ENCODE measurements at regions not wholly inside any gene's neighbourhood (a gene's known extent, or its start where the extent isn't known, plus 50 kb on each side); places are given as distances from the start of the nearest gene placed in this dataset.
"Not testable (repeated sequence)": the region's sequence is repeated elsewhere in the genome, so short reads cannot be mapped to it uniquely, and the experiment has no call there.

GRCh38 chr1:213481395-213481794, 430.4 kb downstream of the RPS6KC1 start:
- no peak for DNase-seq

DNA sequence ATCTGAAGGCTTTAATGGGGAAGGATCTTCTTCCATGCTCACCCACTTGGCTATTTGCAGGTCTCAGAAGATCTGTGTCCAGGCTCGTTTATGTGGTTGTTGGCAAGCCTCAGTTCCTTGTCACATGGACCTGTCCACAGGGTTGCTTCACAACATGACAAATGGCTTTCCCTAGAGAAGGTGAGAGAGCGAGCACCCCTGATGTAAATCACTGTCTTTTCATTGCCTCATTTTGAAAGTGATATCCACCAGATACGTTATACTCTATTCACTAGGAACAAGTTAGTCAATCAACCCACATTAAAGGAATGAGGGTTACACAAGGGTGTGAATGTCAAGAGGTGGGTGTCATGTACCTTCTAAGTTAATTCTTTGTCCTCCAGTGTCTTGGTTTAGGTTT, 433.3 kb downstream of the RPS6KC1 start:
- DNase-seq: no peak

DNA sequence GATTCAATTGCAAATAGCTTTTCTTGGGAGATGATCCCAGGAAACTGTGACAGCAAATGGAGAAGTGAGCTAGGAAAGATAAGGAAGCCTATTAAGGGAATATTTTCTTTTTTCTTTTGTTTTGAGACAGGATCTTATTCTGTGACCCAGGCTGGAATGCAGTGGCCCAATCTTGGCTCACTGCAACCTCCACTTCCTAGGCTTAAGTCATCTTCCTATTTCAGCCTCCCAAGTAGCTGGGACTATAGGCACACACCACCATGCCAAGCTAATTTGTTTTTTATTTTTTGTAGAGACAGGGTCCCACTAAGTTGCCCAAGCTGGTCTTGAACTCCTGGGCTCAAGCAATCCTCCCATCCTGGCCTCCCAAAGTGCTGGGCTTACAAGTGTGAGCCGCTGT, 433.7 kb downstream of the RPS6KC1 start:
- no peak for DNase-seq

- no peak for DNase-seq
Measured at GRCh38 chr1:213486488-213486887, 435.4 kb downstream of the RPS6KC1 start.

DNA sequence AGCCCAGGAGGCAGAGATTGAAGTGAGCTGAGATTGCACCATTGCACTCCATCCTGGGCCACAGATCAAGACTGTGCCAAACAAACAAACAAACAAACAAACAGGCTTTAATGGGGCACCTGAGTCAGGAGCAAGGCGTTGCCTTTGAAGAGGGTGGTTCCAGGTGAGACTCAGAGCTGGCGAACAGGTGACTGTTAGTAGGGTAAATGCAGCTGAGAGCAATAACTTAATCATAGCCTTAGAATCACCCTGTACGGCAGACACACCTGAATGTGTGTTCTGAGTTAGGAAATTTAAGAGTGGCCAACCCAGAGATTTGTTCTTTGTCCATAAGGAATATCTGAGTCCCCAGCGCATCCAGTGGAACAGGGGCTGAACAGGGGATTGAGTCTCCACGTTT, 440.4 kb downstream of the RPS6KC1 start:
- DNase-seq: no peak

DNA sequence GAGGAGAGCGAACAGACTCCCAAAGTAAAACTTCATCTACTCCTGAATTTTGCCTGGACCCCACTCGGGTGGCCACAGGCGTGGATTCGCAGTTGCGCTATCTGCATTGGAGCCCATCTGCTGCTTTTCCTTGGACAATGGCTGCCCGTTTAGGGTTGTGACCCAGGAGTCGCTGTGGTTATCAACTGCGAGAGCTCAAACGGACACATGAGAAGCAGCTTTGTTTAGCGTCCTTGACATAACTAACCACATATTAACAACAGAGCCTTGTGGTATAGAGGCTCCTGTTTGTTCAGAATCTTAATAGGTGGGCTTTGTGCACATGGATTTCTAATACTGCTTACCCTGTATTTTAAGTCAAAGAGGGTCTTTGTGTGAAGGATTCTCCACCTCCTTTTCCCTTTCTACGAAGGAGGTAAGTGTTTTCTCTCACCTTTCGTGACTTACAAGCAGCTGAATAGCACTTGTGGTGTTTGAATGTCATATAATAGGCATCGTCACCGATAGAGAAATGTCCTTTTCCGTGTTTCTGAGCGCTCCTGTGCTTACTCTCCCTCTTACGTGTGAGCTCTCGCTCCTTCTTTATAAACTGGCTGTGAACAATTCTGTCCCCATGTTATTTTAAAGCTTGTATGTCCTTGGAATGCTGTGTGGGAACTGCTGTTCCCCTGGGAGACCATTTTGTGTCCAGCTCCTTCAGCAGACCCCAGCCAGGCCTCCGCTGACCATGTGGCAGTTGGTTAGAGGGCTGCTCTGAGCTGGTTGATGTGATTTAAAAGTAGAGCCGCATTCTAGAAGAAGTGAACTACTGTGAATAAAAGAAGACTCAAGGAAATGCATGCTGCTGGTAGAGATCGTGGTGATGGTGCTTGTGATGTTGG, 441.4 kb downstream of the RPS6KC1 start:
- no peak for DNase-seq

DNA sequence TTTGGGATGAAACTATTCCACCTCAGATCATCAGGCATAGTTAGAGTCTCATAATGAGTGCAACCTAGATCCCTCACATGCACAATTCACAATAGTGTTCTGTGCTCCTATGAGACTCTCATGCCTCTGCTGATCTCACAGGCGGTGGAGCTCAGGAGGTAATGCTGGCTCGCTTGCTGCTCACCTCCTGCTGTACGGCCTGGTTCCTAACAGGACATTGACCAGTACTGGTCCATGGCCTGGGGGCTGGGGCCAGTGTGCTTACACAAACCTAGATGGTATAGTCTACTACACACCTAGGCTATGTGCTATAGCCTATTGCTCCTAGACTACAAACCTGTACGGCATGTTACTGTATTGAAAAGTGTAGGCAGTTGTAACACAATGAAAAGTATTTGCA, 448.4 kb downstream of the RPS6KC1 start:
- DNase-seq: no peak

- no peak for DNase-seq
Measured at GRCh38 chr1:213507472-213508223, 456.6 kb downstream of the RPS6KC1 start.

- DNase-seq: no peak
Measured at GRCh38 chr1:213511173-213511572, 460.1 kb downstream of the RPS6KC1 start.

DNA sequence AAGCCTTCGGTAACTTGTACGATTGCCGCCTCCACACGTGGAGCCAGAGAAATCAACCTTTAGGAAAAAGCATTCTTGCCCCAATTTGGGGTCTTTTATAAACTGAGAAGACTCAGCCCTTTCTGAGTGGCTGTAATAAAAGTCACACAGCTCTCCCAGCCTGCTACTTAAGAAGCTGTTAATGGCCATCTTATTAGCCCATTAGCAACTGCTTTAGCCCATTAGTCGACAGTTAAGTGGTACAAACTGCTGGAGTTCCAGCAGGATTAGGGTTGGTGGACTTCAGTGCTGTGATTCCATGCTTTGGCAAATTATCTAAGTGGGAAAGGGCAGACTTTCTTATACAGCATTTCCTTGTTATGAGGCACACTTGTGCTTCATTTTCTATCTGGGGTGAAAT, 461.3 kb downstream of the RPS6KC1 start:
- DNase-seq: no peak

DNA sequence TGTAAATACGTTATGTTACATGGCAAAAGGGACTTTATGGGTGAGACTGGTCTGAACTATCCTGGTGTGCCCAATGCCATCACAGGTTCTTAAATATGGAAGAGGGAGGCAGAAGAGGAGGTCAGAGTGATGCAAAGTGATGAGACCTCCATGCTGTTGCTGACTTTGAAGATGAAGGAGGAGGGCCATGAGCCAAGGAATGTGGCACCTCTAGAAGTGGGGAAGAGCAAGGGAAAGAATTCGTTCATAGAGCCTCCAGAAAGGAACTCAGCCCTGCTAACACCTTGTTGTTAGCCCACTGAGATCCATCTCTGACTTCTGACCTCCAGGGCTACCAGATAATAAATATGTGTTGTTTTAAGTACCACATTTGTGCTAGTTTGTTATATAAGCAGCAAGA, 462.0 kb downstream of the RPS6KC1 start:
- DNase-seq: no peak

DNA sequence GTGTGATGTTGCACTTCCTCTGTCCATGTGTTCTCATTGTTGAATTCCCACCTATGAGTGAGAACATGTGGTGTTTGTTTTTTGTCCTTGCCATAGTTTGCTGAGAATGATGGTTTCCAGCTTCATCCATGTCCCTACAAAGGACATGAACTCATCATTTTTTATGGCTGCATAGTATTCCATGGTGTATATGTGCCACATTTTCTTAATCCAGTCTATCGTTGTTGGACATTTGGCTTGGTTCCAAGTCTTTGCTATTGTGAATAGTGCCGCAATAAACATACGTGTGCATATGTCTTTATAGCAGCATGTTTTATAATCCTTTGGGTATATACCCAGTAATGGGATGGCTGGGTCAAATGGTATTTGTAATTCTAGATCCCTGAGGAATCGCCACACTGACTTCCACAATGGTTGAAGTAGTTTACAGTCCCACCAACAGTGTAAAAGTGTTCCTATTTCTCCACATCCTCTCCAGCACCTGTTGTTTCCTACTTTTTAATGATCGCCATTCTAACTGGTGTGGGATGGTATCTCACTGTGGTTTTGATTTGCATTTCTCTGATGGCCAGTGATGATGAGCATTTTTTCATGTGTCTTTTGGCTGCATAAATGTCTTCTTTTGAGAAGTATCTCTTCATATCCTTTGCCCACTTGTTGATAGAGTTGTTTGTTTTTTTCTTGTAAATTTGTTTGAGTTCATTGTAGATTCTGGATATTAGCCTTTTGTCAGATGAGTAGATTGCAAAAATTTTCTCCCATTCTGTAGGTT, 463.6 kb downstream of the RPS6KC1 start:
- DNase-seq: not testable (repeated sequence)

DNA sequence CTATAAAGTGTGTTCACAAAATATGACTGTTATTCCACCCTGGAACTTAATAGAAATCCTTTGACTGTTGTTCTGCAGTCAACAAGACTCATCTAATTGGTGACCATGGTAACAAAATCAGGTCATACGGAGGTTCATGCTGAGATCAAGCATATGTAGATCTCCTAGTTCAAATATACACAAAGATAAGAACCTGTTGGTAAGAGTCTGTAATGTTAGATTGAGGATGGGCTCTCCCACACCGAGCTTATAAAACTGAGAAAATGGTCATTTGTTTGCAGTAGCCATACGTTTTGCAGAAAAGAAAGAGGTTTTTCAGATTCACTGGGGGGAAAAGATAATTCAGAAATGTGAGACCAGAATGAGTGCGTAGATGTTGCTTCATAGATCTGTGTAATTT, 468.1 kb downstream of the RPS6KC1 start:
- DNase-seq: no peak

GRCh38 chr1:213521206-213521605, 466.6 kb upstream of the PROX1 start:
- DNase-seq: no peak

DNA sequence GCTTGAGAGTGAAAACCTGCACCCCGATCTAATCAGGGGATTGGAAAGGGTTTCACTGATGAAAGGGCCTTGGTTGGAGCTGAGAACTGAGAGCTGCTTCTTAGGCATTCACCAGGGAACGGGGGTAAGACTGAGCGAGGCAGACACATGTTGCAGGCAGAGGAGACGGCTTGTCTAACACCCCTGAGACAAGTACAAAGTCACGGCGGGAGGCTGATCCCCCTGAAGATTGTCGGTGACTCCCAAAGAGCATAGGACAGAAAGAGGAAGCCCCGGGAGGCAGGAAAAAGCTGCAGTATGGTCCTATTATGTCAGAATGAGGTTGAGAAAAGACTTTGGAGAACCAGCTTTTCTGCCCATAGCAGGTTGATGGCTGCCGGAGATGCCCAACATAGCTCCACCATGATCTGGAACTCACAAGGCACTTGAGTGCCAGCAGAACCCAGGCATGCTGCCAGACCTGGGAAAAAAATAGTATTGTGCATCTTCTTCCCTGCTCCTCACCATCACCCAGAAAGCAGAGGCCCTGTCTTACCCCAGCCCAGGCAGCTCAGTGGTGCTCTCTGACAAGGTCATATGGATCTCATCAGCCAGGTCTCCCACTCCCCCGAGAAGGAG, 463.9 kb upstream of the PROX1 start:
- no peak for DNase-seq

DNA sequence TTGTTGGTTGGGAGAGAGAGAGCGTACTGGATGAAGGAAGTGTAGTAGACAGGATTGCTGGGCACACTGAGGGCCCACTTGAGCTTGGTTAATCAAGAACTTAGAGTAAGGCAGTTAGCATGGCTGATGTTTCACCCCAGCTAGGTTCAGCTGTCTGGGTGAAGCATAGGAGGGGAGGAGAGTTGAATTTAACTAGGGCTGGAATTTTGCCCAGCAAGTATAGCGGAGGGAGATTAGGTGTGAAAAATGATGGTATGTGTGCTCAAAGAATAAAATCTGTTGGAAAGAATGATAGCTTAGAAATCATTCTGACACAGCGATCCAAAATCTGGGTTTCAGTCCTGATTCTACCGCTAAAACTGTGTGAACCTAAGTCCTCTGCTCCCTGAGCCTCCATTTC, 461.5 kb upstream of the PROX1 start:
- no peak for DNase-seq

- no peak for DNase-seq
Measured at GRCh38 chr1:213530611-213531320, 457.0 kb upstream of the PROX1 start.

DNA sequence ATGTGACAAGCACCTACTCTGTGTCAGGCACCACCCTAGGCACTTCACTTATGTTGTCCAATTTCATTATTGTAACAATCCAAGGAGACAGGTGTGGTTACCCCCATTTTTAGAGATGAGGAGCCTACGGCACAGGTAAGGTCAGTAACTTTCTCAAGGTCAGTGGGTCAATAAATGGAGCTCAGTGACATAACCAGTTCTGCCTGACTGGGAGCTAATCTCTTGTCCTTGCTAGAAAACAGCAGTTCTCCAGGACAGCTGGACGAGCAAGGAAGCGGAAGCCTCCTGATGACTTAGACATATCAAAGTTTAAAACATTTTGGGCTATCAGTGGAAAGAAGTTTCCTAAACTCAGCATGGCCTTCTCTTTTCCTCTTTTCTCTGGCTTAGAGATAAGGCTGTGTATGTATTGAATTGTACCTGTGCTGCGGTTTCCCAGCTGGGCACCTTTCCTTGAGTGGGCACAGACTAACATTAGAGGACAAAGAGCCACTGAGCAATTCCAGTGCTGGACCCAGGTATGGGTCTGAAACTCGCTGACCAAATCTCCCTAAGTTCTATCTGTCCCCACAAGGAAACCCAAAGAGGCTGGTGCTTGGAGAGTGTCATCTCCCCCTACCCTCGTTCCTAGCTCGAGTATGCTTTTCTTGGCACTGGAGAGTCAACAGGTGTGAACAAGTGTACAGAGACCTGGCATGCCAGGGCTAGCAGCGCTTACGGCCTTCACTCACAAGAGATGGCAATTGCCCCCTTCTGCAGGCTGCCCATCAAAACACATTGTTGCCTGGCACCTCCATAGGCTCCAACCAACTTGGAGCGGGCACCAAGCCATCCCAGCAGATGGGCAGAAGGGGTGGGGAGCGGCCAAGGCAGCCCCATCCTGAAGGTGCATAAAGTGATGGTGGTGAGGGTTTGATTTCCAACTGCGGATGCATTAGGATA, 456.1 kb upstream of the PROX1 start:
- DNase-seq: peak; percentile 21

GRCh38 chr1:213533125-213533524, 454.6 kb upstream of the PROX1 start:
- no peak for DNase-seq

- no peak for DNase-seq
Measured at GRCh38 chr1:213535679-213536078, 452.1 kb upstream of the PROX1 start.

DNA sequence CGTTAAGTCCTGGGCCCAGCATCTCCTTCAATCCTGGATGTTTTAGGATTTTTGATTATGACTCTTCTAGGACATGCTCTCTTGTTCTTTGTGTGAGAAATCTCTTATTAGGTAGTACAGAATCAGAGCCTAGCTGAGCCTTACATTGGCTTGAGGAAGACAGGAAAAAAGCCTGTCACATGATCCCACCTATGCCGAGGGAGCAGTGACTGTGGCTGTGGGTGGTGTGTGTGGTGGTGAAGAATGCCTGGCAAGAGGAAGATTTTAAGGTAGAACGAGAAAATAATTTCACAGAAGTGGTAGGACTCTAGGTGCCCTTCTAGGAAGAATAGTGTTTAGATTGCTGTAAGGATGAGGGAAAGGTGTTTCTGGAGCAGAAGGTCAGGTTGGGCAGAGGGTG, 449.5 kb upstream of the PROX1 start:
- no peak for DNase-seq
